Adrenal gland (tissue), 9 donors: ENCODE measurements at regions not wholly inside any gene's neighbourhood (a gene's known extent, or its start where the extent isn't known, plus 50 kb on each side); places are given as distances from the start of the nearest gene placed in this dataset.

Experiments used
- DNase-seq, 7 donors: peaks; one replicate each; pipeline ENCODE4 v3.0.0-alpha.2; 2019 to 2020
- H3K27ac ChIP-seq, 5 donors: fragments of 200-600 bp; sonication (generic) in 4 of 5; 1 replicate in 3 of 5; 2 replicates in 2 of 5; pipeline versions ENCODE4 v1.5.1 to v1.8.0; 2016 to 2020; ENCODE audit warnings: mild to moderate bottlenecking in 1 of 5
- H3K27me3 ChIP-seq: fragments of 200-600 bp; 2 replicates; pipeline ENCODE4 v1.8.0; 2021
- H3K36me3 ChIP-seq, 2 donors: fragments of 200-600 bp; replicated peaks in 1 of 2; 1 replicate in 1 of 2; 2 replicates in 1 of 2; pipeline versions ENCODE4 v1.5.1 to v1.8.0; 2018 to 2022
- H3K4me1 ChIP-seq, 2 donors: fragments of 200-600 bp; replicated peaks in 1 of 2; 1 replicate in 1 of 2; 2 replicates in 1 of 2; pipeline versions ENCODE4 v1.5.1 to v1.8.0; 2018 to 2021
- H3K4me3 ChIP-seq, 4 donors: fragments of 200-600 bp; sonication (generic) in 3 of 4; one replicate each; pipeline ENCODE4 v1.5.1; 2016 to 2018
- H3K9me3 ChIP-seq, 3 donors: fragments of 200-600 bp; sonication (generic) in 1 of 3; replicated peaks in 1 of 3; 1 replicate in 2 of 3; 2 replicates in 1 of 3; pipeline versions ENCODE4 v1.5.1 to v1.8.0; 2016 to 2021
- POLR2A ChIP-seq, 2 donors: fragments of 450-650 bp; IDR thresholded peaks; one replicate each; pipeline ENCODE4 v1.6.1; 2017; ENCODE audit warnings: antibody characterized with exemption in 2 of 2, mild to moderate bottlenecking in 2 of 2, moderate library complexity in 1 of 2
- WGBS, 4 donors: extraction: QIAGEN DNeasy Blood & Tissue Kit in 2 of 4; methylation state at CpG; one replicate each; pipeline versions ENCODE4 v1.1.5 to v1.1.7; 2013 to 2017; 5-methylcytosine and 5-hydroxymethylcytosine counted together
- intact Hi-C, 2 donors: fragments of 100-400 bp; cut with DNase I; formaldehyde crosslinking; loops; one replicate each; pipeline versions ENCODE4 v1.14.1 to v1.15.0; 2022 to 2023
- TF ChIP-seq, protein P1 (sequence below), 6 experiments: fragments of 450-650 bp in 4 of 6; fragments of 200-600 bp in 2 of 6; sonication (generic) in 1 of 6; IDR thresholded peaks; 1 replicate in 5 of 6; 2 replicates in 1 of 6; pipeline versions ENCODE4 v1.5.1 to v1.8.0; 2016 to 2021; ENCODE audit warnings: antibody characterized with exemption in 6 of 6, mild to moderate bottlenecking in 2 of 6, moderate library complexity in 1 of 6
- donor health status: healthy with polysubstance abuse.
- donor health status: Bipolar disorder and iron deficiency.
- donor health status: DM: yes; HTN: yes; CAD: no.
- donor health status: DM: no; HTN: no; CAD: no.
- donor health status: DM: no; HTN: no; CAD: no.

DNA sequence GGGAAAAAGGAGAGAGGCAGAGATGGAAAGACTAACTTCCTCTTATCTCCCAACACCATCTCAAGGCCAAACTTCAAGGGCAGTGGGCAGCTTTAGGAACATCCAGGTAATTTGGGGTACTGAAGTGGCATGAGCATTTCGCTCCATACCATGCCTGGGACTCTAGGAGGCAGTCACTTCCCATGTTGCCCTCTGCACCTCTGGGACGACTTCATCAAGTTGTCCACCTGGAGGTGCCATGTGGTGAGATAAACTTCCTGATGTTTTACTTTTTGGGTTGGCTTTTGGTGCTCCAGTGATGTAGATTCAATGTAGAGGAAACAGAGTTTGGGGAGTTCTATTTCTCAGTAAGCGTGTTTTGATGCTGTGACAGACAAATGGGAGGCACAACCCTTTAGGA is 56.3 kb upstream of the UPP2 start:
- Histone ChIP-seq H3K27ac (no peak overlapping the region), H3K9me3 (no peaks in the 10 kb centered on the region), H3K27me3 (no peaks in the 10 kb centered on the region), H3K36me3 (no peaks in the 10 kb centered on the region), H3K4me3 (no peak overlapping the region), H3K4me1 (no peaks in the 10 kb centered on the region)
- no peak for DNase-seq
- intact Hi-C loops, result no loop called here
- no peak for TF ChIP-seq POLR2A (IDR thresholded peaks at IDR 0.05)
- TF ChIP-seq, protein P1, sequence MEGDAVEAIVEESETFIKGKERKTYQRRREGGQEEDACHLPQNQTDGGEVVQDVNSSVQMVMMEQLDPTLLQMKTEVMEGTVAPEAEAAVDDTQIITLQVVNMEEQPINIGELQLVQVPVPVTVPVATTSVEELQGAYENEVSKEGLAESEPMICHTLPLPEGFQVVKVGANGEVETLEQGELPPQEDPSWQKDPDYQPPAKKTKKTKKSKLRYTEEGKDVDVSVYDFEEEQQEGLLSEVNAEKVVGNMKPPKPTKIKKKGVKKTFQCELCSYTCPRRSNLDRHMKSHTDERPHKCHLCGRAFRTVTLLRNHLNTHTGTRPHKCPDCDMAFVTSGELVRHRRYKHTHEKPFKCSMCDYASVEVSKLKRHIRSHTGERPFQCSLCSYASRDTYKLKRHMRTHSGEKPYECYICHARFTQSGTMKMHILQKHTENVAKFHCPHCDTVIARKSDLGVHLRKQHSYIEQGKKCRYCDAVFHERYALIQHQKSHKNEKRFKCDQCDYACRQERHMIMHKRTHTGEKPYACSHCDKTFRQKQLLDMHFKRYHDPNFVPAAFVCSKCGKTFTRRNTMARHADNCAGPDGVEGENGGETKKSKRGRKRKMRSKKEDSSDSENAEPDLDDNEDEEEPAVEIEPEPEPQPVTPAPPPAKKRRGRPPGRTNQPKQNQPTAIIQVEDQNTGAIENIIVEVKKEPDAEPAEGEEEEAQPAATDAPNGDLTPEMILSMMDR (IDR thresholded peaks at IDR 0.05), result peak in 1 of 6 experiments; percentile 29
- WGBS, 4 donors, result 76 to 93% (median 85%) methylated on average over 3 of the region's 3 CpGs

DNA sequence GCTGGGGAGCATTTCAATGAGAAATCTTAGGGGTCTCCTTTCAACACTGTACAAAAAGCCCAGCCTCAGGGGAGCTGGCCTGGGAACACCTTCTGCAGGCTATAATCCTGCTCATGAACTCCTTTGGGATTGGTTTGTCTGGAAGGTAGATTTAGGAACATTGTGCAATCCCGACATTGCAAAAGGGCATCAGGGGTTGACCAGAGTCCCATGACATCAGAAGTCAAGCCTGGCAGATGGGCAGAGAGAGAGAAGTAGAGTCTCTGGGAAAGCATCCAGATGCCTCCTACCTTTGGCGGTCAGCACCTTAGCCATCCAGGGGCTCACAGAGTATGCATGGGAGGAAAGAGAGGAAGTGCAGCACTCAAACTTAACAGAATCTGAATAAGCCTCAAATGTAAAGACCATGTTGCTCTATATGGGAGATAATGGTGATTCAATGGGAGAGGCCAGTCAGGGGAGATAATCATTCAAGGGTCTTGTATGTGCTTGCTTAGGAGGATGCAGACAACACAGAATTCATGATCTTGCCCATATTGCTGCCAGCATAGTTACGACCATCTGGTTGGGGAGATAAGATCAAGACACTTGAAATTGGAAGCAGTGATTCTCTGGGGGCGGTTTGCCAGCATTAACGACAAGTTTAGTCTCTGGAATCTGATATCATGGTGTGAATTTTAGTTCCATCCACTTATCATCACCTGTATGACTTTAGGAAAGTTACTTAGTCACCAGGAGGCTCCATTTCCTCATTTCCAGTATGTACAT is 58.3 kb upstream of the UPP2 start:
- TF ChIP-seq, protein P1 (IDR thresholded peaks at IDR 0.05), result no peak
- no peak for TF ChIP-seq POLR2A (IDR thresholded peaks at IDR 0.05)
- intact Hi-C loops, result no loop called here
- no peaks in the 10 kb centered on the region for H3K27me3 ChIP-seq
- H3K27ac ChIP-seq, result no peak overlapping the region
- H3K4me3 ChIP-seq, result no peak overlapping the region
- no peaks in the 10 kb centered on the region for H3K4me1 ChIP-seq
- no peaks in the 10 kb centered on the region for H3K36me3 ChIP-seq
- 69 to 85% (median 77%) methylated on average over 5 of the region's 5 CpGs for WGBS, 4 donors
- no peak for DNase-seq
- H3K9me3 ChIP-seq, result no peaks in the 10 kb centered on the region

DNA sequence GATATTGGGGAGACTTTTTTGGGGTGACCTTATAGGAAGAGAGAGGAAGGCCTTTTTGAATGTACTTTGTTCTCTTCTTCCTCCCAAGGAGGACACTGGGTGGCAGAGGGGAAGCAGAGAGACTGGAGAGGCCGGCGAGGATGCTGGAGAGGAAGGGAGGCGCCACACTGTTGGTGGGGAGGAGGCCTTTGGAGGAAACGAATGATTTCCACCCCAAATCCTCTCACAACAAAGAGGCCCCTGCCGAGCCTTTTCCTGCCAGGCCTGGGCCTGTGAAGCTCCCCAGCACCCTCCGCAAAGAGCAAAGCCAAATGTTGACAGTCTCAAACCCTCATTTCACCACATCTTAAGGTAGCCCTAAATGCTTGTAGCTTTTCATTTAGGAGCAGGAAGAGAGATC is 59.0 kb upstream of the UPP2 start:
- Histone ChIP-seq H3K9me3 (no peaks in the 10 kb centered on the region), H3K36me3 (no peaks in the 10 kb centered on the region), H3K27me3 (no peaks in the 10 kb centered on the region), H3K4me1 (no peaks in the 10 kb centered on the region), H3K4me3 (no peak overlapping the region), H3K27ac (peak overlapping the region in 1 of 5 donors; percentile 3)
- TF ChIP-seq, protein P1 (IDR thresholded peaks at IDR 0.05), result no peak
- TF ChIP-seq POLR2A (IDR thresholded peaks at IDR 0.05), result no peak
- DNase-seq, result peak in 2 of 7 donors; percentile 17 to 27
- intact Hi-C loops, result no loop called here
- 63 to 76% (median 74%) methylated on average over 6 of the region's 6 CpGs for WGBS, 4 donors

DNA sequence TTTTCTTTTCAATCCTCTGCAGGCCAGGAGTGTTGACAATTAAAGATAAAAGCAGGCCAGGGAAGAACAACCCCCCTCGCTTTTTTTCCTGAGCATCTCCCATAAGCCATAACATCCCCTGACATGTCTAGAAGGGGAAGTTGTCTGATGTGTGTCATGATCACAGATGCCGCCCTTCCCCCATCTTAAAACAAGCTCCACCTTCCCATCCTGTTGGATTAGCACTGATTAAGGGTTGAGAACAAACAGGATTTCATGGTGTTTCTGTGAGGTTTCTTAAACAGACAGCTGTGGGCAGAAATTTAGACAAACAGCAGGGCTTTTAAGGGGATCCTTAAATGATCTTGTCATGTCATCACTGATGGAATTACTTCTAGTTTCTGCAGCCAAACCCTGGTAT is 59.4 kb upstream of the UPP2 start:
- TF ChIP-seq POLR2A (IDR thresholded peaks at IDR 0.05), result no peak
- intact Hi-C loops, result no loop called here
- WGBS, 4 donors, result 42 to 81% (median 74%) methylated on average over 2 of the region's 2 CpGs

DNA sequence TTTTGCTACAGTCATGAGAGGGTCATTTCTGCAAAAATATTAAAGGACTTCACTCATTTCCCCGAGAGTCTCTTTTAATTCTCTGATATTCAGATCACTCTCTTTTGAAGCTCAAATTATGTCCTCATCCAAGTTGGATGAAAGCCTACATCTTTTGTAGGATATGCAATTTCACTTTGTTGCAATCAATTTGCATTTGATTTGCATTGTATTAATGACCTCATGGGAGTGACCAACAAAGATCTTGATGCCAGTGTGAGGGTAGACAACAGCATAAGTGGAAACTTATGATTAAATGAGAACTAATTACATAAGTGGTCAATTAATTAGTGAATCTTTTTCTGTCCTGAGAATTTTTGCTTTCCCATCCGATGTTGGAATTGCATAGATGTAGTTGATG is 60.3 kb upstream of the UPP2 start:
- no peak overlapping the region for H3K4me3 ChIP-seq
- intact Hi-C loops, result no loop called here
- no peak for DNase-seq
- 85 to 100% (median 91%) methylated on average over 2 of the region's 2 CpGs for WGBS, 4 donors
- no peaks in the 10 kb centered on the region for H3K27me3 ChIP-seq
- no peak overlapping the region for H3K27ac ChIP-seq
- H3K36me3 ChIP-seq, result no peaks in the 10 kb centered on the region
- TF ChIP-seq POLR2A (IDR thresholded peaks at IDR 0.05), result no peak
- TF ChIP-seq, protein P1 (IDR thresholded peaks at IDR 0.05), result no peak
- no peaks in the 10 kb centered on the region for H3K4me1 ChIP-seq
- no peaks in the 10 kb centered on the region for H3K9me3 ChIP-seq

More for the DNA sequence above, 59.4 kb upstream of the UPP2 start:
- Histone ChIP-seq H3K4me3 (no peak overlapping the region), H3K36me3 (no peaks in the 10 kb centered on the region), H3K4me1 (no peaks in the 10 kb centered on the region), H3K27me3 (no peaks in the 10 kb centered on the region), H3K9me3 (no peaks in the 10 kb centered on the region), H3K27ac (peak overlapping the region in 1 of 5 donors; percentile 3)
- no peak for DNase-seq
